ENCODE measurements at regions not wholly inside any gene's neighbourhood (a gene's known extent, or its start where the extent isn't known, plus 50 kb on each side); places are given as distances from the start of the nearest gene placed in this dataset.

DNA sequence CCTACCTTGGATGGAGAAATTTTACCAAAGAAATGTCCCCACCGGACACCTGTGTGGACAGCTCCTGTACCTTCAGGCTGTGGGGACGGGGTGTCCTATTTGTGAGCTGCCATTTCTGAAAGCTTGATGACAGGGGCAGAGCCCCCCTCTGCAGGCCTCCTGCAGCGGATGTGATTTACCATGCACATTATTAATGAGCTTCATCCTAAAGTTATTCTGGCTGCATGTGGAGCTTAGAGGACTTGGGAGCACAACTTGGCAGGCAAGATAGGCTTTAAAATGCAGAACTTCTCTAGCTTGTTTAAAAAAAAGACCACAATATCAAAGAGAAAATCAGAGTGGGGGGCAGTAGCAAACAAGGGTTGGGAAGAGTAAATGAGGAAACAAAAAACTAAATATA is 350.0 kb upstream of the KLHL29 start:
- Histone ChIP-seq H3K4me3 (no peak overlapping the region), H3K36me3 (no peaks in the 10 kb centered on the region), H3K27me3 (no peaks in the 10 kb centered on the region), H3K4me1 (no peaks in the 10 kb centered on the region), H3K27ac (no peak overlapping the region), H3K9me3 (no peaks in the 10 kb centered on the region)
- FAIRE-seq (no peak), DNase-seq (no peak), ATAC-seq (no peak)
- TF ChIP-seq, protein P1, sequence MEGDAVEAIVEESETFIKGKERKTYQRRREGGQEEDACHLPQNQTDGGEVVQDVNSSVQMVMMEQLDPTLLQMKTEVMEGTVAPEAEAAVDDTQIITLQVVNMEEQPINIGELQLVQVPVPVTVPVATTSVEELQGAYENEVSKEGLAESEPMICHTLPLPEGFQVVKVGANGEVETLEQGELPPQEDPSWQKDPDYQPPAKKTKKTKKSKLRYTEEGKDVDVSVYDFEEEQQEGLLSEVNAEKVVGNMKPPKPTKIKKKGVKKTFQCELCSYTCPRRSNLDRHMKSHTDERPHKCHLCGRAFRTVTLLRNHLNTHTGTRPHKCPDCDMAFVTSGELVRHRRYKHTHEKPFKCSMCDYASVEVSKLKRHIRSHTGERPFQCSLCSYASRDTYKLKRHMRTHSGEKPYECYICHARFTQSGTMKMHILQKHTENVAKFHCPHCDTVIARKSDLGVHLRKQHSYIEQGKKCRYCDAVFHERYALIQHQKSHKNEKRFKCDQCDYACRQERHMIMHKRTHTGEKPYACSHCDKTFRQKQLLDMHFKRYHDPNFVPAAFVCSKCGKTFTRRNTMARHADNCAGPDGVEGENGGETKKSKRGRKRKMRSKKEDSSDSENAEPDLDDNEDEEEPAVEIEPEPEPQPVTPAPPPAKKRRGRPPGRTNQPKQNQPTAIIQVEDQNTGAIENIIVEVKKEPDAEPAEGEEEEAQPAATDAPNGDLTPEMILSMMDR (IDR thresholded peaks at IDR 0.05) = no peak
- intact Hi-C loops (cut with DNase I) = no loop called here
- WGBS, 2 donors = 71 to 75% methylated on average over 3 of the region's 3 CpGs

DNA sequence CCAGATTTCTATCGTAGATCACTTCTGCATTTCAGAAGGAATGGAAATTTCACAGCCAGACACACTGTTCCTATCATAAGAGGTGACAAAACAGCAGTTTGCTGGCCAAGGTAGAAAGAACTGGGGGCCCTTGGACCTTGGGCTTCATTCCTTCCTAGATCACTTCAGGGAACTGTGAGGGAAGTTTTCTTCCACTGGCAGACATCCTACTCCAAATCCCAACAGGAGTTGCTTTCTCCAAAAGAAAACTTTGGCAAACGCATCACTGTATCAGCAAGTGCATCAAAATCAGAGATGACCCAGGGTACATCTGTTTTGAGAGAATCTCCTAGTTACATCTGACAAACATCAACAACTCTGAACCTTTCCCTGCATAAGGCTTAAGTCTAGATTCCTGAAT is 348.4 kb upstream of the KLHL29 start:
- Histone ChIP-seq H3K36me3 (no peaks in the 10 kb centered on the region), H3K4me1 (no peaks in the 10 kb centered on the region), H3K27ac (no peak overlapping the region), H3K27me3 (no peaks in the 10 kb centered on the region), H3K9me3 (no peaks in the 10 kb centered on the region), H3K4me3 (no peak overlapping the region)
- WGBS, 2 donors = 68 to 92% methylated on average over 2 of the region's 2 CpGs
- TF ChIP-seq, protein P1 (IDR thresholded peaks at IDR 0.05) = no peak
- no peak for ATAC-seq
- no peak for DNase-seq
- intact Hi-C loops (cut with DNase I) = no loop called here
- no peak for FAIRE-seq

DNA sequence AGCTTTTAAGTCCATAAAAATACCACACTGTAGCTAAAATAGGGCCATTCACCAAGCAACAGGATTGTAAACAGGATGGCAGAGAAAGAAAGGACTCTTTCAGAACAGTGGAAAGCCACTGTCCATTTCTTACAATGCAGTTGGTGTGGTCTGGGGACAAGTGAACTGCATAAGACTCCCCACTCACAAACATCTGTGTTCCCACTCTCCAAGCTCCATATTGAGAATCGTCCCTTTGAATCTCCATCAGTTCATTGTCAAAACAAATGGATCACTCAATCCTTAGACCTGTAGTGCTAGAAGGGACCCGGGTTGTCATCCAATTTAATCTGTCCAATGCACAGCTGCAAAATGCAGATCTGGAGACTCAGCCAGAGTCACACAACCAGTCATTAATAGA is 347.4 kb upstream of the KLHL29 start:
- intact Hi-C loops (cut with DNase I) = no loop called here
- Histone ChIP-seq H3K4me1 (no peaks in the 10 kb centered on the region), H3K27ac (no peak overlapping the region), H3K27me3 (no peaks in the 10 kb centered on the region), H3K9me3 (no peaks in the 10 kb centered on the region), H3K4me3 (no peak overlapping the region), H3K36me3 (no peaks in the 10 kb centered on the region)
- DNase-seq (no peak), ATAC-seq (no peak), FAIRE-seq (no peak)
- TF ChIP-seq, protein P1 (IDR thresholded peaks at IDR 0.05) = no peak
- 71 to 73% methylated on average over 2 of the region's 2 CpGs for WGBS, 2 donors

DNA sequence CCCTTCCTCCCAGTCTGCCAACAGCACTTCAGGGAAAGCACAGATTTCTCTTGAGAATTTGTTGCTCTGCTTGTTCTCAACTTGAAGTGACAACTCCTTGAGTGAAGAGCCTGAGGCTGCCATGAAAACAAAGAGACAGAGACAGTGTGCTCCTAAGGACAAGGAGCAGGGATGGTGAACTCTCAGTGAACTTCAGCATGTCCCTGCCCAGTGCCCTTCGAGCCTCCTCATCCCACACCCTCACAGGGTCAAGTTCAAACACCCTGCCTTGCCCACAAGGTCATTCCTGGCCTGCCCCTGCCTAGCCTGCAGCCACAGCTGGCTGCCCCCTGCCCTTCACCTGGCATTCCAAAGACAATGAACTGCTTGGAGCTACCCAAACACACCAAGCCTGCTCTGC is 343.5 kb upstream of the KLHL29 start:
- Histone ChIP-seq H3K27ac (no peak overlapping the region), H3K27me3 (no peaks in the 10 kb centered on the region), H3K4me3 (no peak overlapping the region), H3K36me3 (no peaks in the 10 kb centered on the region), H3K4me1 (no peaks in the 10 kb centered on the region), H3K9me3 (no peaks in the 10 kb centered on the region)
- intact Hi-C loops (cut with DNase I) = no loop called here
- TF ChIP-seq, protein P1 (IDR thresholded peaks at IDR 0.05) = no peak
- 0 to 6% methylated on average over 1 of the region's 1 CpG for WGBS, 2 donors
- FAIRE-seq (no peak), ATAC-seq (no peak), DNase-seq (no peak)

DNA sequence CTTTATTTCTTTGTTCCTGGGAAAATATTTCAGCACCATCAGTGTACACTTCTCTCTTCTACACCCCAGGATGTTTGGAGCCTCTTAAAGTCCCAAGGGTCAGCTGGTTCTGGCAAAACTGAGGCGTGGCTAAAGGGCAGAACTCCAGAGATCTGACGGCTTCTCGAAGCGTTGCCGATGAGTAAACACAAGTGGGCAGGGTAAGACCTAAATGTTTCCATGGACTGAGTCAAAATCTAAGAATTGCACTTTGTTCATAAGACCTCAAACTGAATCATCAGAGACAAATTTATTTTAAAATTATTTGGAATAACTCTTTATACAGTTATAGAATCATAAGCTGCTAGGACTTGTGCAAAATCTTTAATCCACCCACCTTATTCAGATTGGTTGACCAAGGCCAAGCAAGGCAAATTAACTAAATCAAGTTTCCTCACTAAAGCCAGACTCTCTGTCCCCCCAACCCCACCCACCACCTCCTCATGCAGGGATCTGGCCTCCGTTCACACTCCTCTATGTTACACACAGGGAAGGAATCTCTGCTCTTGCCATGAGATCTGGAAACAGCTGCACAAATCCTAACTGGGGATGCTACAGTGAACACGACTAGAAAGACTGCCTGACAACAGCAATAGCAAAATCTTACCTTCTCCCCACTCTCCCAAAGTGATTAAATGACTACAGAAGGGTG is 342.6 kb upstream of the KLHL29 start:
- peak in 3 of 4 donors; percentile 12 to 69 (median 45) for ATAC-seq
- 41 to 50% methylated on average over 7 of the region's 7 CpGs for WGBS, 2 donors
- TF ChIP-seq, protein P1 (IDR thresholded peaks at IDR 0.05) = no peak
- Histone ChIP-seq H3K27ac (no peak overlapping the region), H3K36me3 (no peaks in the 10 kb centered on the region), H3K27me3 (no peaks in the 10 kb centered on the region), H3K4me3 (no peak overlapping the region), H3K4me1 (no peaks in the 10 kb centered on the region), H3K9me3 (no peaks in the 10 kb centered on the region)
- intact Hi-C loops (cut with DNase I) = no loop called here
- peak in 1 of 6 donors; percentile 20 for DNase-seq
- no peak for FAIRE-seq

Data from pancreas (tissue), 10 donors.